ES-I3 (cell line): ENCODE measurements at regions not wholly inside any gene's neighbourhood (a gene's known extent, or its start where the extent isn't known, plus 50 kb on each side); places are given as distances from the start of the nearest gene placed in this dataset.

Experiments used
- H3K36me3 ChIP-seq: 2 replicates; pipeline ENCODE4 v1.6.1; 2013; ENCODE audit warnings: mild to moderate bottlenecking, low read length, control low read depth, moderate library complexity; ENCODE audit not compliant: insufficient read depth
- H3K4me1 ChIP-seq: 2 replicates; pipeline ENCODE4 v1.6.1; 2013; ENCODE audit warnings: mild to moderate bottlenecking, control low read depth, low read length; ENCODE audit not compliant: insufficient read depth
- H3K9ac ChIP-seq: 2 replicates; pipeline ENCODE4 v1.6.1; 2013; ENCODE audit warnings: low read depth, mild to moderate bottlenecking, low read length, moderate library complexity
- H3K9me3 ChIP-seq: 2 replicates; pipeline ENCODE4 v1.6.1; 2013; ENCODE audit warnings: mild to moderate bottlenecking, low read length, moderate library complexity; ENCODE audit not compliant: control insufficient read depth, insufficient read depth

GRCh38 chr13:110773480-110773879 lies 60.0 kb downstream of the ING1 start:
- H3K4me1 ChIP-seq: no peaks in the 10 kb centered on the region
- H3K36me3 ChIP-seq: no peaks in the 10 kb centered on the region; the same call in 1 of the 2 replicates
- no peak overlapping the region for H3K9ac ChIP-seq
- no peaks in the 10 kb centered on the region for H3K9me3 ChIP-seq

GRCh38 chr13:110774051-110774450 lies 60.6 kb downstream of the ING1 start:
- Histone ChIP-seq H3K9ac (no peak overlapping the region), H3K36me3 (no peaks in the 10 kb centered on the region; the same call in 1 of the 2 replicates), H3K9me3 (no peaks in the 10 kb centered on the region), H3K4me1 (no peaks in the 10 kb centered on the region)

- no peaks in the 10 kb centered on the region; the same call in 1 of the 2 replicates for H3K36me3 ChIP-seq
- no peaks in the 10 kb centered on the region for H3K9me3 ChIP-seq
- H3K4me1 ChIP-seq: no peaks in the 10 kb centered on the region
- H3K9ac ChIP-seq: no peak overlapping the region
These were observed 61.0 kb downstream of the ING1 start for GRCh38 chr13:110774490-110774889.

- no peak overlapping the region for H3K9ac ChIP-seq
- no peaks in the 10 kb centered on the region; the same call in 1 of the 2 replicates for H3K9me3 ChIP-seq
- no peaks in the 10 kb centered on the region for H3K4me1 ChIP-seq
- no peaks in the 10 kb centered on the region; the same call in 1 of the 2 replicates for H3K36me3 ChIP-seq
These were observed 62.1 kb downstream of the ING1 start for GRCh38 chr13:110775576-110775975.

- Histone ChIP-seq H3K9me3 (peaks cover 10% of the 10 kb centered on the region; the same call in 1 of the 2 replicates), H3K4me1 (no peaks in the 10 kb centered on the region), H3K36me3 (no peaks in the 10 kb centered on the region; the same call in 1 of the 2 replicates), H3K9ac (no peak overlapping the region)
These were observed 63.8 kb downstream of the ING1 start for GRCh38 chr13:110777251-110777820.

GRCh38 chr13:110779022-110779421 lies 65.5 kb downstream of the ING1 start:
- Histone ChIP-seq H3K9ac (no peak overlapping the region), H3K9me3 (peaks cover 12% of the 10 kb centered on the region; the same call in 1 of the 2 replicates), H3K36me3 (no peaks in the 10 kb centered on the region; the same call in 1 of the 2 replicates), H3K4me1 (no peaks in the 10 kb centered on the region)

GRCh38 chr13:110780422-110780821 lies 66.9 kb downstream of the ING1 start:
- H3K9me3 ChIP-seq: peaks cover 12% of the 10 kb centered on the region; the same call in 1 of the 2 replicates
- H3K36me3 ChIP-seq: no peaks in the 10 kb centered on the region; the same call in 1 of the 2 replicates
- no peak overlapping the region for H3K9ac ChIP-seq
- H3K4me1 ChIP-seq: no peaks in the 10 kb centered on the region

GRCh38 chr13:110782185-110782584 lies 68.7 kb downstream of the ING1 start:
- Histone ChIP-seq H3K36me3 (no peaks in the 10 kb centered on the region; the same call in 1 of the 2 replicates), H3K9ac (no peak overlapping the region), H3K4me1 (no peaks in the 10 kb centered on the region), H3K9me3 (peaks cover 12% of the 10 kb centered on the region; the same call in 1 of the 2 replicates)

- Histone ChIP-seq H3K9me3 (peaks cover 12% of the 10 kb centered on the region; the same call in 1 of the 2 replicates), H3K36me3 (no peaks in the 10 kb centered on the region), H3K4me1 (no peaks in the 10 kb centered on the region), H3K9ac (no peak overlapping the region)
These were observed 71.2 kb downstream of the ING1 start for GRCh38 chr13:110784704-110785103.

GRCh38 chr13:110788778-110789177 lies 75.3 kb downstream of the ING1 start:
- H3K4me1 ChIP-seq: no peaks in the 10 kb centered on the region
- no peaks in the 10 kb centered on the region for H3K36me3 ChIP-seq
- no peak overlapping the region for H3K9ac ChIP-seq
- H3K9me3 ChIP-seq: 0 out of 2 replicates have a peak, but pooled peaks cover 4% of the 10 kb centered on the region

- Histone ChIP-seq H3K9ac (no peak overlapping the region), H3K36me3 (no peaks in the 10 kb centered on the region), H3K9me3 (0 out of 2 replicates have a peak, but pooled peaks cover 4% of the 10 kb centered on the region), H3K4me1 (no peaks in the 10 kb centered on the region)
These were observed 76.4 kb downstream of the ING1 start for GRCh38 chr13:110789871-110790270.

GRCh38 chr13:110790371-110790770 lies 76.9 kb downstream of the ING1 start:
- Histone ChIP-seq H3K9me3 (0 out of 2 replicates have a peak, but pooled peaks cover 4% of the 10 kb centered on the region), H3K36me3 (no peaks in the 10 kb centered on the region), H3K9ac (no peak overlapping the region), H3K4me1 (no peaks in the 10 kb centered on the region)

GRCh38 chr13:110794209-110794608 lies 80.7 kb downstream of the ING1 start:
- Histone ChIP-seq H3K9ac (no peak overlapping the region), H3K4me1 (peaks cover 9% of the 10 kb centered on the region), H3K9me3 (0 out of 2 replicates have a peak, but pooled peaks cover 4% of the 10 kb centered on the region), H3K36me3 (no peaks in the 10 kb centered on the region)

GRCh38 chr13:110797230-110797877 lies 83.9 kb downstream of the ING1 start:
- H3K9me3 ChIP-seq: no peaks in the 10 kb centered on the region
- no peak overlapping the region for H3K9ac ChIP-seq
- H3K36me3 ChIP-seq: no peaks in the 10 kb centered on the region
- H3K4me1 ChIP-seq: peaks cover 9% of the 10 kb centered on the region
